ENCODE measurements at regions not wholly inside any gene's neighbourhood (a gene's known extent, or its start where the extent isn't known, plus 50 kb on each side); places are given as distances from the start of the nearest gene placed in this dataset.

DNA sequence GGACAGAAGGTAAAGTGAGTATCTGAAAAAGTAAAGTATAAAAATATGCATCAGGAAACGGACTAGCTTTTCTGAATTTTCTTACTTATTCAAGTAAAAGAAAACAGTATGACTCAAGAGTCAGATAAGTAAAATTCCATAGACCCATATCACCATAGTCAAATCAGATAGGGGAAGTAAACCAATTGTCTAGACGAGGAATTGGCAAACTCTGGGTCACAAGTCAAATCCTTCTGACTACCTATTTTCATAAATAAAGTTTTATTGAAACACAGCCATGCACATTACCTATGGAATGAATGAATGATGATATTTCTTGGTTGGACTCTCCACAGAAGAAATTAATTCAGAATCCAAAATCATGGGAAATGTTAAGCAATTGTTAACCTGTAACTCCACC, 59.1 kb upstream of the TMC1 start:
- no peak for TF ChIP-seq POLR2AphosphoS5 (IDR thresholded peaks at IDR 0.05)
- TF ChIP-seq, protein P1, sequence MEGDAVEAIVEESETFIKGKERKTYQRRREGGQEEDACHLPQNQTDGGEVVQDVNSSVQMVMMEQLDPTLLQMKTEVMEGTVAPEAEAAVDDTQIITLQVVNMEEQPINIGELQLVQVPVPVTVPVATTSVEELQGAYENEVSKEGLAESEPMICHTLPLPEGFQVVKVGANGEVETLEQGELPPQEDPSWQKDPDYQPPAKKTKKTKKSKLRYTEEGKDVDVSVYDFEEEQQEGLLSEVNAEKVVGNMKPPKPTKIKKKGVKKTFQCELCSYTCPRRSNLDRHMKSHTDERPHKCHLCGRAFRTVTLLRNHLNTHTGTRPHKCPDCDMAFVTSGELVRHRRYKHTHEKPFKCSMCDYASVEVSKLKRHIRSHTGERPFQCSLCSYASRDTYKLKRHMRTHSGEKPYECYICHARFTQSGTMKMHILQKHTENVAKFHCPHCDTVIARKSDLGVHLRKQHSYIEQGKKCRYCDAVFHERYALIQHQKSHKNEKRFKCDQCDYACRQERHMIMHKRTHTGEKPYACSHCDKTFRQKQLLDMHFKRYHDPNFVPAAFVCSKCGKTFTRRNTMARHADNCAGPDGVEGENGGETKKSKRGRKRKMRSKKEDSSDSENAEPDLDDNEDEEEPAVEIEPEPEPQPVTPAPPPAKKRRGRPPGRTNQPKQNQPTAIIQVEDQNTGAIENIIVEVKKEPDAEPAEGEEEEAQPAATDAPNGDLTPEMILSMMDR (IDR thresholded peaks at IDR 0.05) = no peak
- TF ChIP-seq EP300 (IDR thresholded peaks at IDR 0.05) = no peak
- no peak for TF ChIP-seq POLR2A (IDR thresholded peaks at IDR 0.05)

All from sigmoid colon (tissue), 4 donors.